Gastrocnemius medialis (tissue), 4 donors: ENCODE measurements at regions not wholly inside any gene's neighbourhood (a gene's known extent, or its start where the extent isn't known, plus 50 kb on each side); places are given as distances from the start of the nearest gene placed in this dataset.

ENCODE experiments used
- POLR2A ChIP-seq, 2 donors: fragments of 450-650 bp; IDR thresholded peaks; one replicate each; pipeline ENCODE4 v1.6.1; 2017; ENCODE audit warnings: antibody characterized with exemption in 2 of 2, mild to moderate bottlenecking in 2 of 2, moderate library complexity in 2 of 2
- TF ChIP-seq, protein P1 (sequence below), 5 experiments: fragments of 450-650 bp in 3 of 5; fragments of 200-600 bp in 2 of 5; sonication (generic) in 2 of 5; IDR thresholded peaks in 4 of 5; conservative IDR thresholded peaks in 1 of 5; 1 replicate in 4 of 5; 2 replicates in 1 of 5; pipeline ENCODE4 v1.5.1; 2016 to 2019; ENCODE audit warnings: antibody characterized with exemption in 5 of 5, mild to moderate bottlenecking in 3 of 5, moderate library complexity in 3 of 5

- TF ChIP-seq POLR2A (IDR thresholded peaks at IDR 0.05), result no peak
- TF ChIP-seq, protein P1, sequence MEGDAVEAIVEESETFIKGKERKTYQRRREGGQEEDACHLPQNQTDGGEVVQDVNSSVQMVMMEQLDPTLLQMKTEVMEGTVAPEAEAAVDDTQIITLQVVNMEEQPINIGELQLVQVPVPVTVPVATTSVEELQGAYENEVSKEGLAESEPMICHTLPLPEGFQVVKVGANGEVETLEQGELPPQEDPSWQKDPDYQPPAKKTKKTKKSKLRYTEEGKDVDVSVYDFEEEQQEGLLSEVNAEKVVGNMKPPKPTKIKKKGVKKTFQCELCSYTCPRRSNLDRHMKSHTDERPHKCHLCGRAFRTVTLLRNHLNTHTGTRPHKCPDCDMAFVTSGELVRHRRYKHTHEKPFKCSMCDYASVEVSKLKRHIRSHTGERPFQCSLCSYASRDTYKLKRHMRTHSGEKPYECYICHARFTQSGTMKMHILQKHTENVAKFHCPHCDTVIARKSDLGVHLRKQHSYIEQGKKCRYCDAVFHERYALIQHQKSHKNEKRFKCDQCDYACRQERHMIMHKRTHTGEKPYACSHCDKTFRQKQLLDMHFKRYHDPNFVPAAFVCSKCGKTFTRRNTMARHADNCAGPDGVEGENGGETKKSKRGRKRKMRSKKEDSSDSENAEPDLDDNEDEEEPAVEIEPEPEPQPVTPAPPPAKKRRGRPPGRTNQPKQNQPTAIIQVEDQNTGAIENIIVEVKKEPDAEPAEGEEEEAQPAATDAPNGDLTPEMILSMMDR (IDR thresholded peaks at IDR 0.05 in 4 of 5, conservative IDR thresholded peaks at IDR 0.05 in 1 of 5), result no peak
Observed at GRCh38 chr5:25399878-25400480, 755.2 kb upstream of the CDH10 start.
